DOHH2 (cell line): ENCODE measurements at regions not wholly inside any gene's neighbourhood (a gene's known extent, or its start where the extent isn't known, plus 50 kb on each side); places are given as distances from the start of the nearest gene placed in this dataset.

ENCODE experiments used
- H3F3A ChIP-seq: fragments of 200-600 bp; sonication (generic), shearing (Covaris generic); 2 replicates; pipeline ENCODE4 v1.6.0; 2016; ENCODE audit warnings: antibody characterized with exemption, mild to moderate bottlenecking; ENCODE audit not compliant: control insufficient read depth, insufficient read depth
- H3K27ac ChIP-seq: fragments of 200-600 bp; sonication (generic); 2 replicates; pipeline ENCODE4 v1.5.1; 2014; ENCODE audit warnings: low read depth, mild to moderate bottlenecking, low read length, moderate library complexity
- H3K27me3 ChIP-seq: fragments of 200-600 bp; sonication (generic); 2 replicates; pipeline ENCODE4 v1.6.1; 2014; ENCODE audit warnings: mild to moderate bottlenecking, low read length, mixed read lengths; ENCODE audit not compliant: control insufficient read depth
- H3K36me3 ChIP-seq: fragments of 200-600 bp; sonication (generic); 2 replicates; pipeline ENCODE4 v1.6.1; 2014; ENCODE audit warnings: mild to moderate bottlenecking, low read length, moderate library complexity, mixed read lengths; ENCODE audit not compliant: control insufficient read depth
- H3K4me1 ChIP-seq: fragments of 200-600 bp; sonication (generic); 2 replicates; pipeline ENCODE4 v1.6.1; 2014; ENCODE audit warnings: mild to moderate bottlenecking, low read length, mixed read lengths; ENCODE audit not compliant: control insufficient read depth
- H3K4me2 ChIP-seq: fragments of 200-600 bp; sonication (generic); 2 replicates; pipeline ENCODE4 v1.6.0; 2014; ENCODE audit warnings: mild to moderate bottlenecking, low read length, moderate library complexity
- H3K4me3 ChIP-seq: fragments of 200-600 bp; sonication (generic); 2 replicates; pipeline ENCODE4 v1.5.1; 2014; ENCODE audit warnings: mild to moderate bottlenecking, low read length, mixed read lengths
- H3K79me2 ChIP-seq: fragments of 200-600 bp; sonication (generic); 2 replicates; pipeline ENCODE4 v1.6.1; 2014; ENCODE audit warnings: mild to moderate bottlenecking, low read length, mixed read lengths; ENCODE audit not compliant: control insufficient read depth
- H3K9me2 ChIP-seq: fragments of 200-600 bp; sonication (generic); replicated peaks from 2 replicates; pipeline ENCODE4 v1.6.1; 2014; ENCODE audit warnings: mild to moderate bottlenecking, low read length, mixed read lengths; ENCODE audit not compliant: control insufficient read depth
- H3K9me3 ChIP-seq: fragments of 200-600 bp; sonication (generic); 2 replicates; pipeline ENCODE4 v1.6.1; 2014; ENCODE audit warnings: antibody characterized with exemption, low read length, mixed read lengths; ENCODE audit not compliant: control insufficient read depth, insufficient read depth
- H4K20me1 ChIP-seq: fragments of 200-600 bp; sonication (generic); 2 replicates; pipeline ENCODE4 v1.6.0; 2014; ENCODE audit warnings: low read depth, mild to moderate bottlenecking, antibody characterized with exemption, low read length, moderate library complexity; ENCODE audit not compliant: control insufficient read depth, insufficient read depth
- EZH2phosphoT487 ChIP-seq: fragments of 200-600 bp; sonication (generic); IDR thresholded peaks from 2 replicates; pipeline ENCODE4 v1.6.1; 2017; ENCODE audit warnings: borderline replicate concordance, mild to moderate bottlenecking, antibody characterized with exemption, low read length, moderate library complexity, mixed read lengths
- TF ChIP-seq, protein P1 (sequence below): fragments of 200-600 bp; sonication (generic); IDR thresholded peaks from one replicate; pipeline ENCODE4 v1.5.1; 2014; ENCODE audit warnings: antibody characterized with exemption, mild to moderate bottlenecking, low read depth, low read length; ENCODE audit not compliant: poor library complexity, severe bottlenecking

DNA sequence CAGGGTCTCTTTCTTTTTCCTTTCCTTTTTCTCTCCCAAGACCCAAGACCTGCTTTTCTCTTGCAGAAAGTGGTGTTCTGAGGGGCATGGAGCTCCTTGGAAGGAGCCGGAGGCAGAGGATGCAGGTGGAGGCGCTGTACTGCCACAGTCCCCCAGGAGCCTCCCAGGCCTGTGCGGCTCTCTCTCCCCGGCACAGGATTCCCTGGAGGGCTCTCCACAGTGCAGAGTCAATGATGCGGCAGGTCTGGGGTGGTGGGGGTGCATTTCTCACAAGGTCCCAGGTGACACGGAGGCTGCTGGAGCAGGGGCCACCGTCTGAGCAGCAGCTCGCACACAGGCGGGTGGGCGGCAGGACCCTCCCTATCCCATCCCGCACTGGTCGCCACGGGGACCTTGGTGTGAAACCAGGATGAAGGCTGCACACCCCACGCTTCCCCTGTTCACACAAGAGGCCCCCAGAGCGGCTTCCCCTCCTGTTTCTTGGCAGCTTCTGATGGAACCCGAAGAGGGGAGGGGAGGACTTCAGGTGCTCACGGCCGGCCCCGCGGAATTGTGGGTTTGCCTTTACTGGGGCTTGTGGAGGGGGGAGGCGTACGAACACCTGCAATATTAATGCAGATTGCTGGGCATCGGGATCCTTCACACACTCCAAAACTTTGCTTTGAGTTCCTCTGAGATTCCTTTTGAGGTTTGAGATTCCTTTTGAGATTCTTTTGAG, 186.9 kb downstream of the ENGASE start:
- no peaks in the 10 kb centered on the region for H4K20me1 ChIP-seq
- TF ChIP-seq EZH2phosphoT487: no peak
- TF ChIP-seq, protein P1, sequence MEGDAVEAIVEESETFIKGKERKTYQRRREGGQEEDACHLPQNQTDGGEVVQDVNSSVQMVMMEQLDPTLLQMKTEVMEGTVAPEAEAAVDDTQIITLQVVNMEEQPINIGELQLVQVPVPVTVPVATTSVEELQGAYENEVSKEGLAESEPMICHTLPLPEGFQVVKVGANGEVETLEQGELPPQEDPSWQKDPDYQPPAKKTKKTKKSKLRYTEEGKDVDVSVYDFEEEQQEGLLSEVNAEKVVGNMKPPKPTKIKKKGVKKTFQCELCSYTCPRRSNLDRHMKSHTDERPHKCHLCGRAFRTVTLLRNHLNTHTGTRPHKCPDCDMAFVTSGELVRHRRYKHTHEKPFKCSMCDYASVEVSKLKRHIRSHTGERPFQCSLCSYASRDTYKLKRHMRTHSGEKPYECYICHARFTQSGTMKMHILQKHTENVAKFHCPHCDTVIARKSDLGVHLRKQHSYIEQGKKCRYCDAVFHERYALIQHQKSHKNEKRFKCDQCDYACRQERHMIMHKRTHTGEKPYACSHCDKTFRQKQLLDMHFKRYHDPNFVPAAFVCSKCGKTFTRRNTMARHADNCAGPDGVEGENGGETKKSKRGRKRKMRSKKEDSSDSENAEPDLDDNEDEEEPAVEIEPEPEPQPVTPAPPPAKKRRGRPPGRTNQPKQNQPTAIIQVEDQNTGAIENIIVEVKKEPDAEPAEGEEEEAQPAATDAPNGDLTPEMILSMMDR: no peak
- H3K4me1 ChIP-seq: no peaks in the 10 kb centered on the region
- no peaks in the 10 kb centered on the region for H3K79me2 ChIP-seq
- no peak overlapping the region for H3K4me3 ChIP-seq
- no peak overlapping the region for H3K27ac ChIP-seq
- H3K27me3 ChIP-seq: no peaks in the 10 kb centered on the region
- H3K4me2 ChIP-seq: no peak overlapping the region
- no peaks in the 10 kb centered on the region for H3K9me2 ChIP-seq
- no peaks in the 10 kb centered on the region for H3K36me3 ChIP-seq
- H3F3A ChIP-seq: no peaks in the 10 kb centered on the region
- H3K9me3 ChIP-seq: no peaks in the 10 kb centered on the region

DNA sequence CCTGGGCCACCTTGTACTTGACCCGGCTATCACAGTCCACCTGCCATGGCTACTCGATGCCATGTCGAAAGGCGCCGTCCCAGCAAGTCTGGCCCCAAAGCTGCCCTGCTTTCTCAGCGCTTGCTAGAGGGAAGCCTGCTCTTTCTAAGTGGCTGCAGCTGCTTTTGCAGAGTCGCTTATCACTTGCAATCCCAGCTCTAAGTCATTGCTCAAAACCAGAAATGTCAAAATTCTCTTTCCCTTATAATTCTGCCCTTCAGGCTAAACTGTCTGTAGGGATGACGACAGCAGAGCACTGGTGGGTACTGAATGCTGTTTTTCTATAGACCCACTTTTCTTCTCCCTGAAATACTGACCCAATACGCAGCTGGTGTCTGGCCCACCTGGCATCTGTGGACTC, 184.2 kb downstream of the ENGASE start:
- H3K4me2 ChIP-seq: no peak overlapping the region
- no peak overlapping the region for H3K27ac ChIP-seq
- no peaks in the 10 kb centered on the region for H4K20me1 ChIP-seq
- H3K9me2 ChIP-seq: no peaks in the 10 kb centered on the region
- 0 out of 2 replicates have a peak, but pooled peaks cover 3% of the 10 kb centered on the region for H3K27me3 ChIP-seq
- H3F3A ChIP-seq: no peaks in the 10 kb centered on the region
- H3K4me3 ChIP-seq: no peak overlapping the region
- no peaks in the 10 kb centered on the region for H3K4me1 ChIP-seq
- TF ChIP-seq, protein P1: no peak
- no peak for TF ChIP-seq EZH2phosphoT487
- no peaks in the 10 kb centered on the region for H3K36me3 ChIP-seq
- H3K9me3 ChIP-seq: no peaks in the 10 kb centered on the region
- H3K79me2 ChIP-seq: no peaks in the 10 kb centered on the region

DNA sequence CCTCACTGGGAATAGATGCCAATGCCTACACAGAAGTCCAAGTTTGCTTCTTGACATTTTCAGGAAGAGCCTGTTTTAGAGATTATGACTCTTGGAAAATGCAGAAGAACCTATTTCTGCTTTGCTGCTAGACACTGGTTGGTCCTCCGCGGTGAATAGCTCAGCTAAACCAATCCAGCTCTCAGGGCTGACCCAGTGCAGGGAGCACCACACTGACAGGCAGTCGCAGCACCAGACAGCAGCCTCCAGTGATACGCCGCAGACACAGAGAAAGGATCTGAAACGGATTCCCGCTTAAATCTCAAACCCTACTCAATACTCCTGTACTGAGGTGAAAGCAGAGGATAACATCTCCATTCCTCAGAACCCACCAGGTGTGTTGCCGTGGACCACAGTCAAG, 183.4 kb downstream of the ENGASE start:
- no peak overlapping the region for H3K27ac ChIP-seq
- H3K9me2 ChIP-seq: no peaks in the 10 kb centered on the region
- H3K27me3 ChIP-seq: 0 out of 2 replicates have a peak, but pooled peaks cover 3% of the 10 kb centered on the region
- no peaks in the 10 kb centered on the region for H3K36me3 ChIP-seq
- H3K79me2 ChIP-seq: no peaks in the 10 kb centered on the region
- H3K4me3 ChIP-seq: no peak overlapping the region
- H3K4me2 ChIP-seq: no peak overlapping the region
- H3K4me1 ChIP-seq: no peaks in the 10 kb centered on the region
- TF ChIP-seq, protein P1: no peak
- TF ChIP-seq EZH2phosphoT487: no peak
- no peaks in the 10 kb centered on the region for H3F3A ChIP-seq
- H3K9me3 ChIP-seq: no peaks in the 10 kb centered on the region
- no peaks in the 10 kb centered on the region for H4K20me1 ChIP-seq
